ENCODE measurements at regions not wholly inside any gene's neighbourhood (a gene's known extent, or its start where the extent isn't known, plus 50 kb on each side); places are given as distances from the start of the nearest gene placed in this dataset.

DNA sequence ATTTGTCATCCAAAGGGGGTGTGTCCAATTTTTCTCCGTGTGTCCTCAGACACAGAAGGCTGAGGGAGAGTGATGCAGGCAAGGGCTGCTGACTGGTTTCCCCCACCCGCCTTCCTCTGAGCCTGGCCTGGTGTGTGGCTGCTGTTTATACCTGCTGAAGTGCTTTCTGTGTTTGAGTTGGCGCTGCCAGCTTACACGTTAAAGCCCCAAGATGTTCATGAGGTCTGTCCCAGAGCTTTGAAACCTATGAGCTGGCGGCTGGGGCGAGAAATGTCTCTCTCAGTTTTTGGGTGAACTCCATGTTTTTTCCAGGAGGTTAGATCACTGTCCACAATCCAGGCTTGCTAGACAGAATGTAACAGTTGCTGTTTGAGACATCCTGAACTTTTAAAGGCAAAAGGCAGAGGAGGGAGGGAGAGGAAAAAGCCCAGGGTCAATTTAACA lies 69.0 kb upstream of the CCN2 start:
- no peak for TF ChIP-seq POLR2AphosphoS5 (IDR thresholded peaks at IDR 0.05; ENCODE audit: low read depth, low read length)
- no peak for TF ChIP-seq POLR2A (IDR thresholded peaks at IDR 0.05; ENCODE audit: low read depth, low read length)
- no peak for TF ChIP-seq TAF1 (IDR thresholded peaks at IDR 0.05; ENCODE audit: low read depth, low read length)
